IMR-90 (cell line): ENCODE measurements at regions not wholly inside any gene's neighbourhood (a gene's known extent, or its start where the extent isn't known, plus 50 kb on each side); places are given as distances from the start of the nearest gene placed in this dataset.

ENCODE experiments used
- ATAC-seq: fragments of 200-7000 bp; cut with Tn5 transposase; 2 replicates; pipeline ENCODE4 v1.9.1; 2020; ENCODE audit warnings: low read depth, mild to moderate bottlenecking, moderate library complexity
- BruUV-seq: library from RNA; stranded (reverse); fragments of 400-500 nt; replicated peaks from 2 replicates; lab custom pipeline; 2021; lab: Mats Ljungman, UMichigan
- CTCF ChIA-PET: fragments of 300-600 bp; formaldehyde crosslinking; extraction: SDS; loops from one replicate; lab custom pipeline; 2021; ENCODE audit warnings: antibody characterized with exemption; lab: Yijun Ruan, JAX
- POLR2A ChIA-PET: fragments of 300-600 bp; sonication (Branson Sonifier 250); formaldehyde crosslinking; loops from one replicate; lab custom pipeline; 2022; ENCODE audit warnings: antibody characterized with exemption; ENCODE audit not compliant: unreplicated experiment; lab: Charles Lee
- DNase-seq: peaks from one replicate; pipeline ENCODE4 v3.0.0; 2013
- H2AFZ ChIP-seq: replicated peaks from 2 replicates; pipeline ENCODE3; 2013; ENCODE audit warnings: low read length, mild to moderate bottlenecking; ENCODE audit not compliant: poor library complexity
- H2AK5ac ChIP-seq: 2 replicates; pipeline ENCODE4 v1.6.1; 2013; ENCODE audit warnings: low read depth, low read length, inconsistent platforms
- H2AK9ac ChIP-seq: replicated peaks from 2 replicates; pipeline ENCODE3; 2013; ENCODE audit warnings: mild to moderate bottlenecking, low read depth, low read length, moderate library complexity; ENCODE audit not compliant: poor library complexity
- H2BK120ac ChIP-seq: 2 replicates; pipeline ENCODE4 v1.6.1; 2013; ENCODE audit warnings: low read depth, low read length, inconsistent platforms
- H2BK15ac ChIP-seq: 3 replicates; pipeline ENCODE4 v1.6.1; 2013; ENCODE audit warnings: low read depth, low read length, inconsistent platforms
- H2BK20ac ChIP-seq: 2 replicates; pipeline ENCODE4 v1.6.1; 2013; ENCODE audit warnings: low read depth, mild to moderate bottlenecking, inconsistent platforms, low read length, moderate library complexity
- H2BK5ac ChIP-seq: 2 replicates; pipeline ENCODE4 v1.6.1; 2013; ENCODE audit warnings: mild to moderate bottlenecking, low read depth, low read length, inconsistent platforms; ENCODE audit not compliant: poor library complexity, severe bottlenecking
- H3K14ac ChIP-seq: replicated peaks from 2 replicates; pipeline ENCODE4 v1.6.1; 2013; ENCODE audit warnings: low read depth, low read length, inconsistent platforms
- H3K18ac ChIP-seq: 2 replicates; pipeline ENCODE4 v1.6.1; 2013; ENCODE audit warnings: low read depth, low read length, control low read depth
- H3K23ac ChIP-seq: 2 replicates; pipeline ENCODE4 v1.6.1; 2013; ENCODE audit warnings: low read depth, low read length, inconsistent platforms
- H3K27ac ChIP-seq: 2 replicates; pipeline ENCODE4 v1.5.1; 2013; ENCODE audit warnings: mild to moderate bottlenecking, control low read depth, low read length; ENCODE audit not compliant: insufficient read depth
- H3K27me3 ChIP-seq: 2 replicates; pipeline ENCODE4 v1.6.1; 2013; ENCODE audit warnings: low read length; ENCODE audit not compliant: control insufficient read depth, insufficient read depth
- H3K36me3 ChIP-seq: 2 replicates; pipeline ENCODE4 v1.6.1; 2013; ENCODE audit warnings: low read length, mixed read lengths; ENCODE audit not compliant: control insufficient read depth, insufficient read depth
- H3K4ac ChIP-seq: 2 replicates; pipeline ENCODE4 v1.6.1; 2013; ENCODE audit warnings: low read depth, low read length, inconsistent platforms
- H3K4me1 ChIP-seq: 2 replicates; pipeline ENCODE4 v1.6.1; 2013; ENCODE audit warnings: low read length, mixed read lengths; ENCODE audit not compliant: control insufficient read depth, insufficient read depth
- H3K4me2 ChIP-seq: 2 replicates; pipeline ENCODE4 v1.6.1; 2013; ENCODE audit warnings: low read depth, mild to moderate bottlenecking, control low read depth, low read length, moderate library complexity
- H3K4me3 ChIP-seq: 2 replicates; pipeline ENCODE4 v1.5.1; 2013; ENCODE audit warnings: low read depth, mild to moderate bottlenecking, control low read depth, low read length, moderate library complexity; ENCODE audit not compliant: insufficient read depth
- H3K56ac ChIP-seq: 2 replicates; pipeline ENCODE4 v1.6.1; 2013; ENCODE audit warnings: low read length, inconsistent platforms; ENCODE audit not compliant: insufficient read depth; ENCODE audit errors: extremely low read depth
- H3K79me1 ChIP-seq, 2 experiments: 2 replicates each; pipeline ENCODE4 v1.6.1; 2013; ENCODE audit warnings: low read length in 2 of 2, inconsistent platforms in 1 of 2, low read depth in 1 of 2
- H3K9ac ChIP-seq: 2 replicates; pipeline ENCODE4 v1.6.1; 2013; ENCODE audit warnings: low read depth, low read length, control low read depth
- H3K9me1 ChIP-seq: 2 replicates; pipeline ENCODE4 v1.6.1; 2013; ENCODE audit warnings: low read length, inconsistent platforms; ENCODE audit not compliant: insufficient read depth
- H3K9me3 ChIP-seq: 2 replicates; pipeline ENCODE4 v1.6.1; 2013; ENCODE audit warnings: low read length; ENCODE audit not compliant: control insufficient read depth, insufficient read depth
- H4K20me1 ChIP-seq: 2 replicates; pipeline ENCODE4 v1.6.1; 2013; ENCODE audit warnings: low read length, inconsistent platforms; ENCODE audit not compliant: insufficient read depth
- H4K5ac ChIP-seq: 2 replicates; pipeline ENCODE4 v1.6.1; 2013; ENCODE audit warnings: mild to moderate bottlenecking, low read depth, low read length, control low read depth
- H4K8ac ChIP-seq, 2 experiments: 2 replicates each; pipeline ENCODE4 v1.6.1; 2013; ENCODE audit warnings: low read depth in 2 of 2, low read length in 2 of 2, control low read depth in 1 of 2, inconsistent platforms in 1 of 2
- H4K91ac ChIP-seq: 2 replicates; pipeline ENCODE4 v1.6.1; 2013; ENCODE audit warnings: low read depth, low read length, inconsistent platforms; ENCODE audit not compliant: insufficient read depth
- BHLHE40 ChIP-seq: fragments of 150-350 bp; IDR thresholded peaks from 2 replicates; pipeline ENCODE4 v1.6.1; 2016; ENCODE audit warnings: mild to moderate bottlenecking, low read depth, low read length
- CEBPB ChIP-seq: IDR thresholded peaks from 2 replicates; pipeline ENCODE4 v1.6.1; 2012; ENCODE audit warnings: low read depth, low read length, improper control_type of control experiment
- CHD1 ChIP-seq: IDR thresholded peaks from 2 replicates; pipeline ENCODE4 v1.6.1; 2012; ENCODE audit warnings: low read depth, low read length, improper control_type of control experiment
- CTCF ChIP-seq: conservative IDR thresholded peaks from 2 replicates; pipeline ENCODE4 v1.5.1; 2012; ENCODE audit warnings: mild to moderate bottlenecking, low read depth, low read length, improper control_type of control experiment
- ELK1 ChIP-seq: fragments of 150-350 bp; IDR thresholded peaks from 2 replicates; pipeline ENCODE4 v1.6.1; 2016; ENCODE audit warnings: low read depth, mild to moderate bottlenecking, low read length, moderate library complexity, borderline replicate concordance
- MAFK ChIP-seq: IDR thresholded peaks from 2 replicates; pipeline ENCODE4 v1.6.1; 2012; ENCODE audit warnings: low read depth, low read length, improper control_type of control experiment
- MXI1 ChIP-seq: IDR thresholded peaks from 2 replicates; pipeline ENCODE4 v1.6.1; 2012; ENCODE audit warnings: low read depth, mild to moderate bottlenecking, low read length, moderate library complexity, borderline replicate concordance
- POLR2A ChIP-seq: IDR thresholded peaks from 2 replicates; pipeline ENCODE4 v1.6.1; 2012; ENCODE audit warnings: mild to moderate bottlenecking, low read depth, low read length
- RAD21 ChIP-seq: IDR thresholded peaks from 2 replicates; pipeline ENCODE4 v1.6.1; 2012; ENCODE audit warnings: low read length, improper control_type of control experiment
- RCOR1 ChIP-seq: IDR thresholded peaks from 2 replicates; pipeline ENCODE4 v1.6.1; 2012; ENCODE audit warnings: mild to moderate bottlenecking, low read length, improper control_type of control experiment; ENCODE audit not compliant: insufficient replicate concordance
- RFX5 ChIP-seq: IDR thresholded peaks from 2 replicates; pipeline ENCODE4 v1.8.0; 2012; ENCODE audit warnings: low read depth, mild to moderate bottlenecking, low read length, moderate library complexity
- SMC3 ChIP-seq: fragments of 150-350 bp; IDR thresholded peaks from 2 replicates; pipeline ENCODE4 v1.6.1; 2016; ENCODE audit warnings: low read depth, mild to moderate bottlenecking, antibody characterized with exemption, low read length, moderate library complexity
- USF2 ChIP-seq: fragments of 150-350 bp; IDR thresholded peaks from 2 replicates; pipeline ENCODE4 v1.6.1; 2017; ENCODE audit warnings: mild to moderate bottlenecking, antibody characterized with exemption, low read length, low read depth
- WGBS, 2 experiments: methylation state at CpG; one replicate each; pipeline versions ENCODE4 v1.1.5 to v1.1.7; 2013; ENCODE audit warnings: missing lambda C conversion rate in 2 of 2; ENCODE audit not compliant: insufficient read length in 1 of 2; ENCODE audit errors: extremely low coverage in 2 of 2; 5-methylcytosine and 5-hydroxymethylcytosine counted together
- dilution Hi-C: fragments of 300-500 bp; cut with HindIII; formaldehyde crosslinking; loops from one replicate; pipeline ENCODE4 v1.14.3; 2018; ENCODE audit warnings: low sequenced_read_pairs; ENCODE audit not compliant: unreplicated experiment
- in situ Hi-C: fragments of 300-500 bp; cut with MboI; formaldehyde crosslinking; loops from 3 replicates; pipeline ENCODE4 v1.14.3; 2019; ENCODE audit warnings: low sequenced_read_pairs, inconsistent platforms, mixed read lengths
- intact Hi-C: fragments of 100-400 bp; cut with micrococcal nuclease; formaldehyde crosslinking; loops from 2 replicates; pipeline ENCODE4 v1.10.0; 2022

GRCh38 chr18:38067086-38067485 is 501.5 kb upstream of the CELF4 start:
- in situ Hi-C loops, result no loop called here
- TF ChIP-seq POLR2A (no peak), CTCF (no peak), USF2 (no peak), BHLHE40 (no peak), RFX5 (no peak), SMC3 (no peak), MXI1 (no peak), CHD1 (no peak), MAFK (no peak), ELK1 (no peak), RCOR1 (no peak), RAD21 (no peak), CEBPB (no peak)
- H3K18ac ChIP-seq, result no peak overlapping the region
- H2AK9ac ChIP-seq, result no peak overlapping the region
- H3K27ac ChIP-seq, result no peak overlapping the region
- peaks cover 9% of the 10 kb centered on the region for H3K9me3 ChIP-seq
- no peak overlapping the region for H3K9ac ChIP-seq
- H3K4me2 ChIP-seq, result no peak overlapping the region
- ChIA-PET CTCF (no interaction called here), POLR2A (no interaction called here)
- H3K9me1 ChIP-seq, result no peaks in the 10 kb centered on the region
- no peak overlapping the region for H2BK5ac ChIP-seq
- H3K36me3 ChIP-seq, result no peaks in the 10 kb centered on the region
- H3K79me1 ChIP-seq, result no peaks in the 10 kb centered on the region
- H2BK120ac ChIP-seq, result no peak overlapping the region
- dilution Hi-C loops, result no loop called here
- no peak for DNase-seq
- no peak overlapping the region for H2AFZ ChIP-seq
- no peak overlapping the region for H3K23ac ChIP-seq
- no peak overlapping the region for H3K4ac ChIP-seq
- WGBS, 2 experiments, result no CpG with 5 or more reads among the region's 1 CpG
- H4K20me1 ChIP-seq, result no peaks in the 10 kb centered on the region
- no peak for ATAC-seq
- H4K91ac ChIP-seq, result no peak overlapping the region
- H3K4me3 ChIP-seq, result no peak overlapping the region
- H3K56ac ChIP-seq, result no peak overlapping the region
- H4K5ac ChIP-seq, result no peak overlapping the region
- H2AK5ac ChIP-seq, result no peak overlapping the region
- intact Hi-C loops, result no loop called here
- H3K14ac ChIP-seq, result no peak overlapping the region
- no peaks in the 10 kb centered on the region for H3K4me1 ChIP-seq
- H2BK15ac ChIP-seq, result no peak overlapping the region
- BruUV-seq, result no TSS peak
- H4K8ac ChIP-seq, result no peak overlapping the region
- no peak overlapping the region for H2BK20ac ChIP-seq
- H3K27me3 ChIP-seq, result no peaks in the 10 kb centered on the region
